H9 (cell line): ENCODE measurements at regions not wholly inside any gene's neighbourhood (a gene's known extent, or its start where the extent isn't known, plus 50 kb on each side); places are given as distances from the start of the nearest gene placed in this dataset.

Source experiments
- DNase-seq: peaks from one replicate; pipeline ENCODE4 v3.0.0-alpha.2; 2017
- H2AFZ ChIP-seq: one replicate; pipeline ENCODE4 v1.6.1; 2013; ENCODE audit warnings: mild to moderate bottlenecking, low read length, control low read depth, moderate library complexity
- H2AK5ac ChIP-seq: 2 replicates; pipeline ENCODE4 v1.6.1; 2013; ENCODE audit warnings: low read length, control low read depth, mixed read lengths; ENCODE audit not compliant: insufficient read length
- H2BK120ac ChIP-seq: one replicate; pipeline ENCODE4 v1.6.1; 2013; ENCODE audit warnings: low read depth, mild to moderate bottlenecking, low read length, control low read depth, inconsistent platforms; ENCODE audit not compliant: poor library complexity, severe bottlenecking
- H2BK12ac ChIP-seq: 2 replicates; pipeline ENCODE4 v1.6.1; 2013; ENCODE audit warnings: low read length, control low read depth, mixed read lengths, low read depth; ENCODE audit not compliant: insufficient read length
- H2BK15ac ChIP-seq: 2 replicates; pipeline ENCODE4 v1.6.1; 2013; ENCODE audit warnings: low read depth, low read length, control low read depth
- H2BK20ac ChIP-seq: one replicate; pipeline ENCODE4 v1.6.1; 2013; ENCODE audit warnings: low read depth, mild to moderate bottlenecking, low read length, control low read depth, inconsistent platforms; ENCODE audit not compliant: poor library complexity, severe bottlenecking
- H2BK5ac ChIP-seq: 2 replicates; pipeline ENCODE4 v1.6.1; 2013; ENCODE audit warnings: low read length, control low read depth, mixed read lengths; ENCODE audit not compliant: insufficient read length
- H3K14ac ChIP-seq: 2 replicates; pipeline ENCODE4 v1.6.1; 2013; ENCODE audit warnings: low read length, control low read depth; ENCODE audit not compliant: insufficient read depth
- H3K18ac ChIP-seq: 2 replicates; pipeline ENCODE4 v1.6.1; 2013; ENCODE audit warnings: low read depth, mild to moderate bottlenecking, mixed read lengths, low read length, control low read depth; ENCODE audit not compliant: insufficient read length
- H3K23ac ChIP-seq: 2 replicates; pipeline ENCODE4 v1.6.1; 2013; ENCODE audit warnings: low read length, control low read depth, mixed read lengths, low read depth; ENCODE audit not compliant: insufficient read length
- H3K23me2 ChIP-seq: 2 replicates; pipeline ENCODE4 v1.6.1; 2013; ENCODE audit warnings: low read depth, mild to moderate bottlenecking, mixed read lengths, low read length, control low read depth; ENCODE audit not compliant: insufficient read length, poor library complexity, severe bottlenecking
- H3K27ac ChIP-seq: 2 replicates; pipeline ENCODE4 v1.5.1; 2013; ENCODE audit warnings: low read length, control low read depth, mixed read lengths, low read depth; ENCODE audit not compliant: insufficient read length
- H3K27me3 ChIP-seq: 2 replicates; pipeline ENCODE4 v1.6.1; 2013; ENCODE audit warnings: low read length, control low read depth, inconsistent platforms; ENCODE audit not compliant: insufficient read depth
- H3K4ac ChIP-seq: 2 replicates; pipeline ENCODE4 v1.6.1; 2013; ENCODE audit warnings: low read depth, mild to moderate bottlenecking, control low read depth, inconsistent platforms, low read length, moderate library complexity
- H3K4me1 ChIP-seq: 2 replicates; pipeline ENCODE4 v1.6.1; 2013; ENCODE audit warnings: low read length, control low read depth, inconsistent platforms; ENCODE audit not compliant: insufficient read depth
- H3K4me2 ChIP-seq: 2 replicates; pipeline ENCODE4 v1.6.1; 2013; ENCODE audit warnings: low read length, control low read depth, mixed read lengths; ENCODE audit not compliant: insufficient read length, insufficient read depth
- H3K56ac ChIP-seq: 2 replicates; pipeline ENCODE4 v1.6.1; 2013; ENCODE audit warnings: low read depth, mild to moderate bottlenecking, mixed read lengths, low read length, control low read depth; ENCODE audit not compliant: insufficient read length
- H3K79me1 ChIP-seq: 2 replicates; pipeline ENCODE4 v1.6.1; 2013; ENCODE audit warnings: low read depth, mild to moderate bottlenecking, moderate library complexity, low read length, control low read depth, inconsistent platforms; ENCODE audit not compliant: insufficient read depth, poor library complexity, severe bottlenecking
- H3K79me2 ChIP-seq: 2 replicates; pipeline ENCODE4 v1.6.1; 2013; ENCODE audit warnings: low read length, control low read depth, inconsistent platforms; ENCODE audit not compliant: insufficient read depth
- H3K9ac ChIP-seq: 2 replicates; pipeline ENCODE4 v1.6.1; 2013; ENCODE audit warnings: low read length, control low read depth, mixed read lengths; ENCODE audit not compliant: insufficient read length; ENCODE audit errors: extremely low read depth
- H3K9me3 ChIP-seq: one replicate; pipeline ENCODE4 v1.6.1; 2013; ENCODE audit warnings: low read depth, low read length, inconsistent platforms; ENCODE audit not compliant: control insufficient read depth
- H3T11ph ChIP-seq: one replicate; pipeline ENCODE4 v1.6.1; 2013; ENCODE audit warnings: mild to moderate bottlenecking, low read length, control low read depth, inconsistent platforms
- H4K20me1 ChIP-seq: one replicate; pipeline ENCODE4 v1.6.1; 2013; ENCODE audit not compliant: control insufficient read depth, insufficient read length, insufficient read depth
- H4K5ac ChIP-seq: 2 replicates; pipeline ENCODE4 v1.6.1; 2013; ENCODE audit warnings: low read depth, mild to moderate bottlenecking, mixed read lengths, low read length, control low read depth; ENCODE audit not compliant: insufficient read length
- H4K8ac ChIP-seq: replicated peaks from 2 replicates; pipeline ENCODE4 v1.6.1; 2013; ENCODE audit warnings: low read length, control low read depth, mixed read lengths, low read depth; ENCODE audit not compliant: insufficient read length
- H4K91ac ChIP-seq: 2 replicates; pipeline ENCODE4 v1.6.1; 2013; ENCODE audit warnings: low read depth, mild to moderate bottlenecking, moderate library complexity, mixed read lengths, low read length, control low read depth; ENCODE audit not compliant: insufficient read length
- H3K27ac Mint-ChIP-seq, 3 experiments: 2 replicates in 2 of 3; 3 replicates in 1 of 3; pipeline ENCODE4 v1.8.0; 2020 to 2021; ENCODE audit warnings: mixed read lengths in 3 of 3, mild to moderate bottlenecking in 1 of 3, moderate library complexity in 1 of 3
- H3K27me3 Mint-ChIP-seq: 2 replicates; pipeline ENCODE4 v1.8.0; 2021; ENCODE audit warnings: low read depth, mild to moderate bottlenecking, moderate library complexity, mixed read lengths
- H3K36me3 Mint-ChIP-seq, 3 experiments: 2 replicates in 2 of 3; 3 replicates in 1 of 3; pipeline ENCODE4 v1.8.0; 2020 to 2021; ENCODE audit warnings: low read depth in 3 of 3, mixed read lengths in 3 of 3; ENCODE audit not compliant: insufficient read depth in 1 of 3
- H3K4me1 Mint-ChIP-seq, 2 experiments: 2 replicates each; pipeline ENCODE4 v1.8.0; 2020; ENCODE audit warnings: mixed read lengths in 2 of 2
- H3K4me3 Mint-ChIP-seq, 2 experiments: 2 replicates in 1 of 2; 3 replicates in 1 of 2; pipeline ENCODE4 v1.8.0; 2020 to 2021; ENCODE audit warnings: mild to moderate bottlenecking in 2 of 2, mixed read lengths in 2 of 2, moderate library complexity in 1 of 2
- H3K9me3 Mint-ChIP-seq, 2 experiments: 2 replicates in 1 of 2; 3 replicates in 1 of 2; pipeline ENCODE4 v1.8.0; 2020; ENCODE audit warnings: mild to moderate bottlenecking in 2 of 2, mixed read lengths in 2 of 2, moderate library complexity in 1 of 2
- WGBS: extraction: QIAGEN DNeasy Blood & Tissue Kit; methylation state at CpG from one replicate; pipeline ENCODE4 v1.1.7; 2013; ENCODE audit warnings: missing lambda C conversion rate, low lambda C conversion rate, mixed read lengths; ENCODE audit not compliant: insufficient read length; ENCODE audit errors: extremely low coverage; 5-methylcytosine and 5-hydroxymethylcytosine counted together
- TF ChIP-seq, protein P1 (sequence below): fragments of 200-600 bp; sonication (generic); conservative IDR thresholded peaks from 3 replicates; pipeline ENCODE4 v1.8.0; 2021; ENCODE audit warnings: antibody characterized with exemption, mild to moderate bottlenecking

DNA sequence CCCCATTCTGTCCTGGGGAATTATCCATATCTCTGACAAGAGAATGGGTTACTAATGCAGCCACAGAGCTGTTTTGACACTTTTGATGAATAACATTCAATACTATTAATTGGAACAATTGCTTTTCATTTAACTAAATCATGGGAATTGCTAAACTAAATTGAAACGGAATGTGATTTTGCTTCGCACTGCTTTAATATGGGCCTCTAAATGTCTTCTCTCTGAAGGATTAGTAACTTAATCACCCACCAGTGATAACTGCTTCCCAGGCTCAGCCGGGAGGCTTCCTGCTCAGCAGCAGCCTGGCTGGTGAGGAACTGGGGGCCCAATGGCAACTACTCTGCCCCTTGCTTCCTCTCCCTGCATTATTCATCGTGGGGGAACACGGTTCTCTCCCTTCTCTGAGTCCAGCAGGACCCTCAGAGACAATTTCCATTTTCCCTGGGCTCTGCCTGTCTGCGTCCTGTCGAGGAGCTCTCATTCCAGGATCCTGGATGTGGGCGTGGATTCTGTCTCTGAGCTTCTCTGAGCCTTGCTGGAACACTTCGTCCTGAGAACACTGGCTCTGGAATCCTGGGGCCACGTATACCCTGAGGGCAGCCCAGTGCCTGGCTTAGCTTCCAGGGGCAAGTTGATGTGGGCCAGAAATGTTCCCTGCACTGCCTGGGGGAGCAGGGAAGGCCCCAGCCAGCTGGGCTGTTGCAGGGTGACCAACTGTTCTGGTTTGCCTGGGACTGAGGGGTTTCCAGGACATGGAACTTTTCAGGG lies 308.9 kb downstream of the DHX35 start:
- H3K27ac ChIP-seq = no peak overlapping the region
- peaks cover 0 to 7% (median 2%) of the 10 kb centered on the region in 3 experiments; a peak in 5 of 7 replicates for H3K36me3 Mint-ChIP-seq

More for the DNA sequence above, 308.9 kb downstream of the DHX35 start:
- H2BK5ac ChIP-seq = no peak overlapping the region
- no peak overlapping the region; the same call in 1 of the 2 replicates for H3K14ac ChIP-seq
- H4K91ac ChIP-seq = no peak overlapping the region
- no peak overlapping the region for H4K8ac ChIP-seq
- no peak overlapping the region for H3K4ac ChIP-seq
- TF ChIP-seq, protein P1, sequence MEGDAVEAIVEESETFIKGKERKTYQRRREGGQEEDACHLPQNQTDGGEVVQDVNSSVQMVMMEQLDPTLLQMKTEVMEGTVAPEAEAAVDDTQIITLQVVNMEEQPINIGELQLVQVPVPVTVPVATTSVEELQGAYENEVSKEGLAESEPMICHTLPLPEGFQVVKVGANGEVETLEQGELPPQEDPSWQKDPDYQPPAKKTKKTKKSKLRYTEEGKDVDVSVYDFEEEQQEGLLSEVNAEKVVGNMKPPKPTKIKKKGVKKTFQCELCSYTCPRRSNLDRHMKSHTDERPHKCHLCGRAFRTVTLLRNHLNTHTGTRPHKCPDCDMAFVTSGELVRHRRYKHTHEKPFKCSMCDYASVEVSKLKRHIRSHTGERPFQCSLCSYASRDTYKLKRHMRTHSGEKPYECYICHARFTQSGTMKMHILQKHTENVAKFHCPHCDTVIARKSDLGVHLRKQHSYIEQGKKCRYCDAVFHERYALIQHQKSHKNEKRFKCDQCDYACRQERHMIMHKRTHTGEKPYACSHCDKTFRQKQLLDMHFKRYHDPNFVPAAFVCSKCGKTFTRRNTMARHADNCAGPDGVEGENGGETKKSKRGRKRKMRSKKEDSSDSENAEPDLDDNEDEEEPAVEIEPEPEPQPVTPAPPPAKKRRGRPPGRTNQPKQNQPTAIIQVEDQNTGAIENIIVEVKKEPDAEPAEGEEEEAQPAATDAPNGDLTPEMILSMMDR = no peak
- Mint-ChIP-seq H3K27ac (peak overlapping the region; percentile 64 to 77 (median 73); a peak in 3 of 7 replicates), H3K27me3 (peaks cover 5% of the 10 kb centered on the region), H3K4me3 (no peak overlapping the region), H3K9me3 (peaks cover 7 to 8% of the 10 kb centered on the region in 2 experiments; a peak in 4 of 5 replicates), H3K4me1 (peaks cover 11 to 25% of the 10 kb centered on the region in 2 experiments)
- H3K4me2 ChIP-seq = no peak overlapping the region
- H2BK12ac ChIP-seq = no peak overlapping the region
- H3T11ph ChIP-seq = no peak overlapping the region
- H3K9me3 ChIP-seq = no peaks in the 10 kb centered on the region
- no peak overlapping the region for H3K56ac ChIP-seq
- H3K27me3 ChIP-seq = no peaks in the 10 kb centered on the region
- H2BK120ac ChIP-seq = no peak overlapping the region
- H2BK20ac ChIP-seq = no peak overlapping the region
- H3K23ac ChIP-seq = no peak overlapping the region
- no peaks in the 10 kb centered on the region for H3K23me2 ChIP-seq
- H3K79me1 ChIP-seq = no peaks in the 10 kb centered on the region
- H2AK5ac ChIP-seq = no peak overlapping the region
- no peak overlapping the region for H2AFZ ChIP-seq
- no peak overlapping the region for H2BK15ac ChIP-seq
- no peak overlapping the region for H4K5ac ChIP-seq
- no peak overlapping the region for H3K9ac ChIP-seq
- DNase-seq = no peak
- no CpG with 5 or more reads among the region's 10 CpGs for WGBS
- no peak overlapping the region for H3K18ac ChIP-seq
- H3K4me1 ChIP-seq = peaks cover 2% of the 10 kb centered on the region; the same call in 1 of the 2 replicates
- H4K20me1 ChIP-seq = no peaks in the 10 kb centered on the region
- no peaks in the 10 kb centered on the region for H3K79me2 ChIP-seq
